ENCODE measurements at regions not wholly inside any gene's neighbourhood (a gene's known extent, or its start where the extent isn't known, plus 50 kb on each side); places are given as distances from the start of the nearest gene placed in this dataset.

GRCh38 chr3:186487819-186488218 is 56.4 kb downstream of the CRYGS start:
- no peak for DNase-seq

- no peak for DNase-seq
Measured at GRCh38 chr3:186487037-186487436, 57.1 kb downstream of the CRYGS start.

DNA sequence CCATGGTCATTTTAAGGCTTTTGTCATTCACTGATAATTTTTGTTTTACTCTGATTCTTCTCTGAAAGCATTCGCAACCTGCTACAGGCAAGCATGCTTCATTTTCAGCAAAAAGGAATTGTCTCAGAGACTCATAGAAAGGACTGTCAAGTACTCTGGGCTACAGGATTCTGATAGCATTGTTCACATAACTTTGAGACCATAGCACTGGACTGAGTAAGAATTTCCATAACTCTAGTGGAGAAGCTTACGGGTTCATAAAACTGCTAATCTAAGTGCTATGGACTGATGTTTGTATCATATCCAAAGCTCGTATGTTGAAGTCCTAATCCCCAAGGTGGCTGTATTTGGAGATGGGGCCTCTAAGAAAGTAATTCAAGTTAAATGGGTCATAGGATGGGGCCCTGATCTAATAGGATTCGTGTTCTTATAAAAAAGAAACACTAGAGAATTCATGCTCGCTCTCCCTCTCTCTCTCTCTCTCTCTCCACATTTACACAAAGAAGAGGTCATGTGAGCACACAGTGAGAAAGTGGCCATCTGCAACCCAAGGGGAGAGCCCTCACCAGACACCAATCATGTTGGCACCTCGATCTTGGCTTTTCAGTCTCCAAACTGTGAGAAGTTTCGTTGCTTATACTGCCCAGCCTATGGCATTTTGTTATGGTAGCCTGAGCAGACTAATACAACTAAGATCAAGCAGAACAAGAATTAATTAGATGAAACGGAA is 60.4 kb downstream of the CRYGS start:
- no peak for DNase-seq

- no peak for DNase-seq
Measured at GRCh38 chr3:186481526-186481925, 62.7 kb downstream of the CRYGS start.

DNA sequence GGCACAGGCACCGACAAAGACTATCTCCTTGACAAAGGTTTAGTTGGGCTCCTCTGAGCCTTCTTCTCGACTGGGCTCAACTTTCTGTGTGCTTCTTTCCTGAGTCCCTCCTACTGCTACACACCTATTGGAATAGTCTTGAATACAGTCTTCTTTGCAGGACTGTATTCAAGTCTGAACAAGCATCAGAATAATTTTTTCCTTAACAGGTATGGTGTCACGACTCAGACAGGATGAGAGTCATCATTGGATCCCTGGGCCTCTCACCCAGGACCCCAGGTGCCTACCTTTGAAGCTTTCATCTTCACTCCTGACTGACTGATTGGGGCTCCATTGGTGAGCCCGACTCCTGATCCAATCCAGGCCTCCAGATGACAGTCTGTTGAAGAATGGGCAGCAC is 66.3 kb downstream of the CRYGS start:
- DNase-seq = no peak

GRCh38 chr3:186477033-186477432 is 67.1 kb downstream of the CRYGS start:
- no peak for DNase-seq

DNA sequence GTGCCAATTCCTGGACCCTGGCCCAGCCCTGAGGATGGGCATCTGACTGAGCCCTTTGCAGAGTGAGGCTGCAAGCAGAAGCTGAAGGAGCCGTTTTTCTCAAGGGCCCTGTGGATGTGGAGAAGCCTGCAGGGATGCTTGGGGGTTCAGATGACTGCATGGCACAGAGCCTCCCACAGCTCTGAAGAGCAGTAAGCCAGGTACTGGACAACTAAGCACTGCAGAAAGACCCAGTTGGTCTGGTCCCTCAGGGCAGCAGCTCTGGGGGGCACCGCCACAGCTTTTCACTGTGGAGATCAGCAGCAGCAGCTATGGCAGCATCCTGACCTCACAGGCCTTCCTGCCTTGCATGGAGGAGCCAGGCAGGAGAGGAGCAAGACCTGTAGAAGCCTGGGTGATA is 67.6 kb downstream of the CRYGS start:
- DNase-seq = no peak

- DNase-seq = peak; percentile 72
Measured at GRCh38 chr3:186476044-186476468, 68.1 kb downstream of the CRYGS start.

DNA sequence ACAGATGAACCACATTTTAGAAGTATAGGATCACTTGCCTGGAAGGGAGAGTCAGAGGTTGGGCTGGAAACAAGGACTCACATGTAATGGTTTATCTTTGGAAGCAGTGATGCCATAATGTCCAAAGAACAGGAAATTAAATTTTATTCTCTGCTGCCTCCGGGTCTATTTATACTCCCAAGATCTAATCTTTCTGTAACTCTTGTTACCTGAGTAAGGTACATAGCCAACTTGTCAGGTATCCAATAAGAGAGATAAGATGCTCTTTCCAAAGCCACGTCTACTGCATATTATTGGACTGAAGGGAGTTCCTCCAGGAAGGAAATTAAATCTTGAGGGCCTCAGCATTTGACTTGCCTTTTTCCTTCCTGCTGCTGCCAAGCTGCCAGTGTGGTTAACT is 71.0 kb downstream of the CRYGS start:
- DNase-seq = no peak

GRCh38 chr3:186472456-186473008 is 71.6 kb downstream of the CRYGS start:
- peak; percentile 40 for DNase-seq

- DNase-seq = peak; percentile 49
Measured at GRCh38 chr3:186471771-186472170, 72.4 kb downstream of the CRYGS start.

GRCh38 chr3:186469525-186469924 is 74.7 kb downstream of the CRYGS start:
- no peak for DNase-seq

DNA sequence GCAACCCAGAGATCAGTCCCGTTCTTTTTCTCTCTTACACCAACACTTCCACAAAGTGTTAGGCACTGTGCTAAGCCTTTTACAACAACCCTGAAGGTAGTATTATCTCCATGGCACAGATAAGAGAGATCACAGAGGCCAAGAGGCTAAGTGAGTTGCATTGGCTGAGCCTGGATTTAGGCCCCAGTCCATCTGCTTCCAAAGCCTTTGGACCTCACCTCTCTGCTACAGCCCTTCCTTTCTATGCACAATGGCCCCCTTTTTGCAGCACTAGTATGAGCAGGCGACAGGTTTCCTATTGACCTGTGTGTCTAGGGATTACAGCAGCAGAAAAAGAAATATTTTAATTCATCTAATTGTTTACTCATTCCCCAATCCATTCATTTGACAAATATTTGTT is 76.2 kb downstream of the CRYGS start:
- no peak for DNase-seq

- no peak for DNase-seq
Measured at GRCh38 chr3:186466391-186466974, 77.7 kb downstream of the CRYGS start.

- no peak for DNase-seq
Measured at GRCh38 chr3:186465508-186465907, 78.7 kb downstream of the CRYGS start.

- no peak for DNase-seq
Measured at GRCh38 chr3:186464424-186465093, 79.6 kb downstream of the CRYGS start.

GRCh38 chr3:186461141-186461540 is 83.0 kb downstream of the CRYGS start:
- no peak for DNase-seq

GRCh38 chr3:186459108-186459467 is 85.1 kb downstream of the CRYGS start:
- DNase-seq = no peak

GRCh38 chr3:186458306-186459107 is 85.7 kb downstream of the CRYGS start:
- no peak for DNase-seq

- DNase-seq = no peak
Measured at GRCh38 chr3:186457236-186457635, 86.9 kb downstream of the CRYGS start.

- DNase-seq = no peak
Measured at GRCh38 chr3:186456731-186457191, 87.4 kb downstream of the CRYGS start.

GRCh38 chr3:186454881-186455703 is 89.1 kb downstream of the CRYGS start:
- no peak for DNase-seq

Measured in DMS 273 treated with DMSO at 0.1 percent for 48 hours (cell line).